ENCODE measurements at regions not wholly inside any gene's neighbourhood (a gene's known extent, or its start where the extent isn't known, plus 50 kb on each side); places are given as distances from the start of the nearest gene placed in this dataset.

GRCh38 chr6:19319005-19319404 is 518.2 kb upstream of the ID4 start:
- TF ChIP-seq EP300 (IDR thresholded peaks at IDR 0.05; ENCODE audit: borderline replicate concordance): no peak
- TF ChIP-seq TCF12 (IDR thresholded peaks at IDR 0.05; ENCODE audit: low read depth): no peak
- no peak for TF ChIP-seq REST (IDR thresholded peaks at IDR 0.05; ENCODE audit: low read depth)
- TF ChIP-seq TEAD4 (IDR thresholded peaks at IDR 0.05): no peak
- no peak for TF ChIP-seq CEBPB (IDR thresholded peaks at IDR 0.05)
- TF ChIP-seq USF1 (IDR thresholded peaks at IDR 0.05): no peak
- no peak for TF ChIP-seq MAX (IDR thresholded peaks at IDR 0.05)
- no peak for TF ChIP-seq RAD21 (IDR thresholded peaks at IDR 0.05; ENCODE audit: low read depth)
- TF ChIP-seq CREB1 (IDR thresholded peaks at IDR 0.05; ENCODE audit: low read depth): no peak
- TF ChIP-seq EGR1 (IDR thresholded peaks at IDR 0.05): no peak
- no peak for TF ChIP-seq TAF1 (IDR thresholded peaks at IDR 0.05; ENCODE audit: low read depth)
